Neuronal stem cell (in vitro differentiated cells): ENCODE measurements at regions not wholly inside any gene's neighbourhood (a gene's known extent, or its start where the extent isn't known, plus 50 kb on each side); places are given as distances from the start of the nearest gene placed in this dataset.

Source experiments
- DNase-seq: peaks from one replicate; pipeline ENCODE4 v3.0.0-alpha.2; 2013; ENCODE audit warnings: low spot score
- H2AFZ ChIP-seq: one replicate; pipeline ENCODE4 v1.6.1; 2013; ENCODE audit warnings: mild to moderate bottlenecking, low read length, inconsistent platforms
- H2AK5ac ChIP-seq: 2 replicates; pipeline ENCODE4 v1.6.1; 2013; ENCODE audit warnings: low read depth, mild to moderate bottlenecking, inconsistent platforms, low read length, moderate library complexity, mixed read lengths
- H2BK120ac ChIP-seq: 2 replicates; pipeline ENCODE4 v1.6.1; 2013; ENCODE audit warnings: low read depth, mild to moderate bottlenecking, inconsistent platforms, low read length, moderate library complexity, mixed read lengths
- H2BK12ac ChIP-seq: one replicate; pipeline ENCODE4 v1.6.1; 2013; ENCODE audit warnings: low read length, inconsistent platforms
- H2BK15ac ChIP-seq: 2 replicates; pipeline ENCODE4 v1.6.1; 2013; ENCODE audit warnings: mild to moderate bottlenecking, low read length, inconsistent platforms, mixed read lengths
- H2BK5ac ChIP-seq: one replicate; pipeline ENCODE4 v1.6.1; 2013; ENCODE audit warnings: inconsistent platforms, mild to moderate bottlenecking, low read length, moderate library complexity
- H3K14ac ChIP-seq: one replicate; pipeline ENCODE4 v1.6.1; 2013; ENCODE audit warnings: low read length, inconsistent platforms
- H3K18ac ChIP-seq: 2 replicates; pipeline ENCODE4 v1.6.1; 2013; ENCODE audit warnings: low read length, inconsistent platforms
- H3K23ac ChIP-seq: 2 replicates; pipeline ENCODE4 v1.6.1; 2013; ENCODE audit warnings: low read depth, mild to moderate bottlenecking, mixed read lengths, low read length, inconsistent platforms; ENCODE audit not compliant: poor library complexity
- H3K27ac ChIP-seq: replicated peaks from 3 replicates; pipeline ENCODE4 v1.5.1; 2013; ENCODE audit warnings: low read length, inconsistent platforms
- H3K27me3 ChIP-seq, 3 experiments: 2 replicates each; pipeline ENCODE4 v1.6.1; 2013; ENCODE audit warnings: low read length in 3 of 3, mild to moderate bottlenecking in 2 of 3, inconsistent platforms in 1 of 3, low read depth in 1 of 3, mixed read lengths in 1 of 3, moderate library complexity in 1 of 3; ENCODE audit not compliant: control insufficient read depth in 3 of 3, insufficient read depth in 3 of 3
- H3K36me3 ChIP-seq, 2 donors: replicated peaks in 1 of 2; 2 replicates each; pipeline ENCODE4 v1.6.1; 2013; ENCODE audit warnings: low read length in 2 of 2; ENCODE audit not compliant: control insufficient read depth in 2 of 2, insufficient read depth in 2 of 2
- H3K4ac ChIP-seq: 2 replicates; pipeline ENCODE4 v1.6.1; 2013; ENCODE audit warnings: inconsistent platforms, mild to moderate bottlenecking, low read length, moderate library complexity
- H3K4me1 ChIP-seq, 2 donors: 1 replicate in 1 of 2; 2 replicates in 1 of 2; pipeline ENCODE4 v1.6.1; 2013; ENCODE audit warnings: low read length in 2 of 2, low read depth in 1 of 2; ENCODE audit not compliant: control insufficient read depth in 2 of 2, insufficient read depth in 1 of 2
- H3K4me2 ChIP-seq: one replicate; pipeline ENCODE4 v1.6.1; 2013; ENCODE audit warnings: mild to moderate bottlenecking, low read length, inconsistent platforms; ENCODE audit not compliant: insufficient read depth, poor library complexity, severe bottlenecking
- H3K4me3 ChIP-seq, 2 donors: 2 replicates each; pipeline ENCODE4 v1.5.1; 2013; ENCODE audit warnings: low read length in 2 of 2, mild to moderate bottlenecking in 2 of 2, inconsistent platforms in 1 of 2, moderate library complexity in 1 of 2
- H3K79me1 ChIP-seq: one replicate; pipeline ENCODE4 v1.6.1; 2013; ENCODE audit warnings: low read depth, mild to moderate bottlenecking, inconsistent platforms, low read length, moderate library complexity
- H3K9ac ChIP-seq: one replicate; pipeline ENCODE4 v1.6.1; 2013; ENCODE audit warnings: mild to moderate bottlenecking, low read depth, low read length, inconsistent platforms; ENCODE audit not compliant: poor library complexity
- H3K9me3 ChIP-seq, 2 donors: replicated peaks in 1 of 2; 2 replicates each; pipeline versions ENCODE3 to v1.6.1; 2013; ENCODE audit warnings: low read length in 2 of 2, mild to moderate bottlenecking in 2 of 2, inconsistent platforms in 1 of 2, low read depth in 1 of 2, mixed read lengths in 1 of 2, moderate library complexity in 1 of 2; ENCODE audit not compliant: control insufficient read depth in 2 of 2, insufficient read depth in 1 of 2
- H4K8ac ChIP-seq: one replicate; pipeline ENCODE4 v1.6.1; 2013; ENCODE audit warnings: low read depth, mild to moderate bottlenecking, inconsistent platforms, low read length, moderate library complexity
- H4K91ac ChIP-seq: one replicate; pipeline ENCODE4 v1.6.1; 2013; ENCODE audit warnings: low read length, low read depth, mild to moderate bottlenecking, inconsistent platforms; ENCODE audit not compliant: poor library complexity
- whole genome bisulfite sequencing, 2 donors: extraction: QIAGEN DNeasy Blood & Tissue Kit; methylation state at CpG; one replicate each; pipeline ENCODE4 v1.1.7; 2013; ENCODE audit warnings: missing lambda C conversion rate in 2 of 2, mixed read lengths in 1 of 2; ENCODE audit not compliant: insufficient read length in 2 of 2, insufficient replicate concordance in 1 of 2; ENCODE audit errors: extremely low coverage in 2 of 2; 5-methylcytosine and 5-hydroxymethylcytosine counted together

- Histone ChIP-seq H3K27ac (no peak overlapping the region), H2BK12ac (no peak overlapping the region), H3K79me1 (no peaks in the 10 kb centered on the region), H3K9ac (no peak overlapping the region), H3K4ac (no peak overlapping the region), H3K14ac (no peak overlapping the region), H2BK120ac (no peak overlapping the region), H3K18ac (no peak overlapping the region), H3K23ac (no peak overlapping the region), H4K91ac (no peak overlapping the region), H3K4me3 (no peak overlapping the region), H3K4me1 (peaks cover 0 to 5% of the 10 kb centered on the region in 2 donors), H3K4me2 (no peak overlapping the region), H4K8ac (no peak overlapping the region), H2AFZ (no peak overlapping the region), H2AK5ac (no peak overlapping the region), H2BK15ac (no peak overlapping the region), H3K27me3 (no peaks in the 10 kb centered on the region), H2BK5ac (no peak overlapping the region), H3K9me3 (no peaks in the 10 kb centered on the region), H3K36me3 (no peaks in the 10 kb centered on the region)
- WGBS, 2 donors, result no CpG with 5 or more reads among the region's 2 CpGs
- DNase-seq, result no peak
Measured at GRCh38 chr14:79967453-79967852, 243.9 kb downstream of the DIO2 start.

- Histone ChIP-seq H2BK120ac (no peak overlapping the region), H3K14ac (no peak overlapping the region), H3K9ac (no peak overlapping the region), H2BK5ac (no peak overlapping the region), H3K4me3 (no peak overlapping the region), H4K91ac (no peak overlapping the region), H3K27me3 (no peaks in the 10 kb centered on the region), H2AK5ac (no peak overlapping the region), H3K4me2 (no peak overlapping the region), H4K8ac (no peak overlapping the region), H2AFZ (no peak overlapping the region), H3K36me3 (no peaks in the 10 kb centered on the region), H2BK12ac (no peak overlapping the region), H3K18ac (no peak overlapping the region), H3K79me1 (no peaks in the 10 kb centered on the region), H3K9me3 (no peaks in the 10 kb centered on the region), H3K4me1 (peaks cover 0 to 5% of the 10 kb centered on the region in 2 donors), H3K23ac (no peak overlapping the region), H3K27ac (no peak overlapping the region), H3K4ac (no peak overlapping the region), H2BK15ac (no peak overlapping the region)
- DNase-seq, result no peak
Measured at GRCh38 chr14:79967001-79967400, 244.3 kb downstream of the DIO2 start.

- H2BK15ac ChIP-seq, result no peak overlapping the region
- H3K9me3 ChIP-seq, result no peaks in the 10 kb centered on the region
- no peak overlapping the region for H3K23ac ChIP-seq
- no peak overlapping the region for H2AFZ ChIP-seq
- no CpG with 5 or more reads among the region's 2 CpGs for WGBS, 2 donors
- no peak overlapping the region for H3K18ac ChIP-seq
- no peaks in the 10 kb centered on the region for H3K36me3 ChIP-seq
- H4K91ac ChIP-seq, result no peak overlapping the region
- no peak overlapping the region for H2AK5ac ChIP-seq
- no peak overlapping the region for H4K8ac ChIP-seq
- H3K4me1 ChIP-seq, result peaks cover 0 to 5% of the 10 kb centered on the region in 2 donors
- H2BK12ac ChIP-seq, result no peak overlapping the region
- H3K79me1 ChIP-seq, result no peaks in the 10 kb centered on the region
- H3K27me3 ChIP-seq, result no peaks in the 10 kb centered on the region
- no peak overlapping the region for H3K4me3 ChIP-seq
- DNase-seq, result no peak
- no peak overlapping the region for H3K27ac ChIP-seq
- H3K4me2 ChIP-seq, result no peak overlapping the region
- H3K4ac ChIP-seq, result no peak overlapping the region
- no peak overlapping the region for H3K14ac ChIP-seq
- no peak overlapping the region for H2BK120ac ChIP-seq
- no peak overlapping the region for H2BK5ac ChIP-seq
- H3K9ac ChIP-seq, result no peak overlapping the region
Measured at GRCh38 chr14:79965896-79966295, 245.4 kb downstream of the DIO2 start.

GRCh38 chr14:79961197-79961596 lies 250.1 kb downstream of the DIO2 start:
- Histone ChIP-seq H3K9ac (no peak overlapping the region), H2BK15ac (no peak overlapping the region), H3K27me3 (no peaks in the 10 kb centered on the region), H3K18ac (no peak overlapping the region), H2BK12ac (no peak overlapping the region), H3K36me3 (no peaks in the 10 kb centered on the region), H2BK120ac (no peak overlapping the region), H3K4me3 (no peak overlapping the region), H3K4me1 (no peaks in the 10 kb centered on the region), H3K14ac (no peak overlapping the region), H3K4ac (no peak overlapping the region), H3K23ac (no peak overlapping the region), H4K91ac (no peak overlapping the region), H2AK5ac (no peak overlapping the region), H3K79me1 (no peaks in the 10 kb centered on the region), H2AFZ (no peak overlapping the region), H3K4me2 (no peak overlapping the region), H2BK5ac (no peak overlapping the region), H3K27ac (no peak overlapping the region), H4K8ac (no peak overlapping the region), H3K9me3 (no peaks in the 10 kb centered on the region)
- no CpG with 5 or more reads among the region's 2 CpGs for WGBS, 2 donors
- no peak for DNase-seq
